Gastrocnemius medialis (tissue), 4 donors: ENCODE measurements at regions not wholly inside any gene's neighbourhood (a gene's known extent, or its start where the extent isn't known, plus 50 kb on each side); places are given as distances from the start of the nearest gene placed in this dataset.

Experiments
- ATAC-seq, 2 donors: fragments of 150-250 bp; one replicate each; pipeline ENCODE4 v1.9.1; 2016
- DNase-seq, 2 donors: peaks; one replicate each; pipeline ENCODE4 v3.0.0-alpha.2; 2019
- H3K27ac ChIP-seq, 4 donors: fragments of 200-600 bp; sonication (generic); 1 replicate in 1 of 4; 2 replicates in 3 of 4; pipeline ENCODE4 v1.5.1; 2016 to 2018; ENCODE audit warnings: mild to moderate bottlenecking in 2 of 4, moderate library complexity in 1 of 4
- H3K27me3 ChIP-seq, 3 donors: fragments of 200-600 bp; sonication (generic) in 2 of 3; 1 replicate in 1 of 3; 2 replicates in 2 of 3; pipeline versions ENCODE4 v1.5.1 to v1.6.0; 2016 to 2019; ENCODE audit warnings: mild to moderate bottlenecking in 1 of 3, moderate library complexity in 1 of 3
- H3K36me3 ChIP-seq, 2 donors: fragments of 200-600 bp; sonication (generic) in 1 of 2; one replicate each; pipeline ENCODE4 v1.5.1; 2017 to 2018
- H3K4me1 ChIP-seq, 2 donors: fragments of 200-600 bp; sonication (generic) in 1 of 2; one replicate each; pipeline ENCODE4 v1.5.1; 2016 to 2017; ENCODE audit warnings: mild to moderate bottlenecking in 2 of 2
- H3K4me3 ChIP-seq, 4 donors: fragments of 200-600 bp; sonication (generic) in 3 of 4; 1 replicate in 1 of 4; 2 replicates in 3 of 4; pipeline ENCODE4 v1.5.1; 2016 to 2019; ENCODE audit warnings: mild to moderate bottlenecking in 2 of 4
- H3K9me3 ChIP-seq, 3 donors: fragments of 200-600 bp; sonication (generic) in 2 of 3; 1 replicate in 1 of 3; 2 replicates in 2 of 3; pipeline ENCODE4 v1.5.1; 2016 to 2019
- POLR2A ChIP-seq, 2 donors: fragments of 450-650 bp; IDR thresholded peaks; one replicate each; pipeline ENCODE4 v1.6.1; 2017; ENCODE audit warnings: antibody characterized with exemption in 2 of 2, mild to moderate bottlenecking in 2 of 2, moderate library complexity in 2 of 2
- in situ Hi-C, 4 donors: fragments of 200-750 bp; cut with MboI; loops; one replicate each; pipeline versions ENCODE4 v1.15.0 to v1.8.0; 2017; ENCODE audit warnings: low sequenced_read_pairs in 4 of 4
- intact Hi-C: fragments of 100-400 bp; cut with DNase I; formaldehyde crosslinking; loops from one replicate; pipeline ENCODE4 v1.15.1; 2023; ENCODE audit warnings: low total_unique reads
- TF ChIP-seq, protein P1 (sequence below), 5 experiments: fragments of 450-650 bp in 3 of 5; fragments of 200-600 bp in 2 of 5; sonication (generic) in 2 of 5; IDR thresholded peaks in 4 of 5; conservative IDR thresholded peaks in 1 of 5; 1 replicate in 4 of 5; 2 replicates in 1 of 5; pipeline ENCODE4 v1.5.1; 2016 to 2019; ENCODE audit warnings: antibody characterized with exemption in 5 of 5, mild to moderate bottlenecking in 3 of 5, moderate library complexity in 3 of 5

GRCh38 chr2:147363181-147363580 lies 481.6 kb upstream of the ACVR2A start:
- ATAC-seq: no peak
- in situ Hi-C loops: no loop called here
- Histone ChIP-seq H3K4me1 (no peaks in the 10 kb centered on the region), H3K4me3 (no peak overlapping the region), H3K9me3 (no peaks in the 10 kb centered on the region), H3K27me3 (no peaks in the 10 kb centered on the region), H3K27ac (no peak overlapping the region), H3K36me3 (no peaks in the 10 kb centered on the region)
- DNase-seq: no peak
- no peak for TF ChIP-seq POLR2A (IDR thresholded peaks at IDR 0.05)
- TF ChIP-seq, protein P1, sequence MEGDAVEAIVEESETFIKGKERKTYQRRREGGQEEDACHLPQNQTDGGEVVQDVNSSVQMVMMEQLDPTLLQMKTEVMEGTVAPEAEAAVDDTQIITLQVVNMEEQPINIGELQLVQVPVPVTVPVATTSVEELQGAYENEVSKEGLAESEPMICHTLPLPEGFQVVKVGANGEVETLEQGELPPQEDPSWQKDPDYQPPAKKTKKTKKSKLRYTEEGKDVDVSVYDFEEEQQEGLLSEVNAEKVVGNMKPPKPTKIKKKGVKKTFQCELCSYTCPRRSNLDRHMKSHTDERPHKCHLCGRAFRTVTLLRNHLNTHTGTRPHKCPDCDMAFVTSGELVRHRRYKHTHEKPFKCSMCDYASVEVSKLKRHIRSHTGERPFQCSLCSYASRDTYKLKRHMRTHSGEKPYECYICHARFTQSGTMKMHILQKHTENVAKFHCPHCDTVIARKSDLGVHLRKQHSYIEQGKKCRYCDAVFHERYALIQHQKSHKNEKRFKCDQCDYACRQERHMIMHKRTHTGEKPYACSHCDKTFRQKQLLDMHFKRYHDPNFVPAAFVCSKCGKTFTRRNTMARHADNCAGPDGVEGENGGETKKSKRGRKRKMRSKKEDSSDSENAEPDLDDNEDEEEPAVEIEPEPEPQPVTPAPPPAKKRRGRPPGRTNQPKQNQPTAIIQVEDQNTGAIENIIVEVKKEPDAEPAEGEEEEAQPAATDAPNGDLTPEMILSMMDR (IDR thresholded peaks at IDR 0.05 in 4 of 5, conservative IDR thresholded peaks at IDR 0.05 in 1 of 5): no peak
- intact Hi-C loops: no loop called here

GRCh38 chr2:147358375-147358774 lies 486.5 kb upstream of the ACVR2A start:
- no peaks in the 10 kb centered on the region for H3K9me3 ChIP-seq
- intact Hi-C loops: loop anchor here (10.0 kb wide), 1 partner anchor 556 kb away; no protein-coding TSS in a partner anchor
- peak in 1 of 2 donors; percentile 20 for DNase-seq
- H3K27me3 ChIP-seq: no peaks in the 10 kb centered on the region
- no peaks in the 10 kb centered on the region for H3K4me1 ChIP-seq
- ATAC-seq: peak in 1 of 2 donors; percentile 53
- H3K4me3 ChIP-seq: no peak overlapping the region
- in situ Hi-C loops: no loop called here
- no peaks in the 10 kb centered on the region for H3K36me3 ChIP-seq
- no peak overlapping the region for H3K27ac ChIP-seq
- TF ChIP-seq, protein P1 (IDR thresholded peaks at IDR 0.05 in 4 of 5, conservative IDR thresholded peaks at IDR 0.05 in 1 of 5): no peak
- TF ChIP-seq POLR2A (IDR thresholded peaks at IDR 0.05): no peak

DNA sequence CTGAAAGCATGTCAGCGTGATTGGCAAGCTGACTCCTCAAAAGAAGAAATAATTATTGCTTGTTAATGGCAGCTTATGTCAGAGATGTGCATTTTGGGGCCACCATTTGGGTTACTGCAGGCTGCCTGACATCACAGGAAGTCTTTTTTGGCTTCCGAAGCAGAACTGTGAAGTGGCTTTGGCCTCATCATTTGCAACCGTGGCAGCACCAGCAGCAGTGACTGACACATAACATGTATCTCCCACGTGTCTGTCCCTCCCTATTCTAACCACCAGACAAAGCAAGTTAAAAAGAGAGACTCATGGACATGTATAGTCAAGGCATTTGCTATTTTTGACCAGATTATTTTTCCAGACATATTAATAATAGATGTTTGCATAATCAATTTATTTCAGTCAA lies 488.7 kb upstream of the ACVR2A start:
- Histone ChIP-seq H3K4me1 (peaks cover 3 to 13% of the 10 kb centered on the region in 2 donors), H3K36me3 (no peaks in the 10 kb centered on the region), H3K9me3 (no peaks in the 10 kb centered on the region), H3K4me3 (no peak overlapping the region), H3K27ac (no peak overlapping the region), H3K27me3 (no peaks in the 10 kb centered on the region)
- intact Hi-C loops: loop anchor here (10.0 kb wide), 1 partner anchor 559 kb away; no protein-coding TSS in a partner anchor
- TF ChIP-seq, protein P1 (IDR thresholded peaks at IDR 0.05 in 4 of 5, conservative IDR thresholded peaks at IDR 0.05 in 1 of 5): no peak
- TF ChIP-seq POLR2A (IDR thresholded peaks at IDR 0.05): no peak
- in situ Hi-C loops: no loop called here
- ATAC-seq: no peak
- no peak for DNase-seq

GRCh38 chr2:147355706-147356105 lies 489.1 kb upstream of the ACVR2A start:
- peaks cover 3 to 13% of the 10 kb centered on the region in 2 donors for H3K4me1 ChIP-seq
- in situ Hi-C loops: no loop called here
- intact Hi-C loops: loop anchor here (10.0 kb wide), 1 partner anchor 559 kb away; no protein-coding TSS in a partner anchor
- H3K36me3 ChIP-seq: no peaks in the 10 kb centered on the region
- ATAC-seq: no peak
- H3K9me3 ChIP-seq: no peaks in the 10 kb centered on the region
- no peak for TF ChIP-seq POLR2A (IDR thresholded peaks at IDR 0.05)
- TF ChIP-seq, protein P1 (IDR thresholded peaks at IDR 0.05 in 4 of 5, conservative IDR thresholded peaks at IDR 0.05 in 1 of 5): no peak
- no peak overlapping the region for H3K4me3 ChIP-seq
- DNase-seq: no peak
- no peaks in the 10 kb centered on the region for H3K27me3 ChIP-seq
- no peak overlapping the region for H3K27ac ChIP-seq

DNA sequence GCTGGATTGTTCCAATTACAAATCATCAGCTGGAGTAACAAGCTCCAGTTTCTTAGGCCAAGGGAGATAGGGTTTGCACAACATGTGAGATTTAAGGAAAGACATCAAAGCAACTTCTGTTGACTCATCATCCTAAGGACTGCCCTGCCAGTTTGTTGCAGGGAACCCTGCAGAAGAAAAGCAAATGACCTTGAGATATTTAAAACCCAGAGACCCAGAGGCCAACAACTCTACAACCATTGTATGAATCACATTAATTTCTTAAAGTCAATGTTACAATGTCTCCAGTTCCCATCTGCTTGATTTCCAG lies 491.8 kb upstream of the ACVR2A start:
- no peak overlapping the region for H3K27ac ChIP-seq
- intact Hi-C loops: loop anchor here (10.0 kb wide), 1 partner anchor 562 kb away; no protein-coding TSS in a partner anchor
- H3K4me3 ChIP-seq: no peak overlapping the region
- in situ Hi-C loops: no loop called here
- ATAC-seq: peak in 1 of 2 donors; percentile 66
- H3K36me3 ChIP-seq: no peaks in the 10 kb centered on the region
- TF ChIP-seq, protein P1 (IDR thresholded peaks at IDR 0.05 in 4 of 5, conservative IDR thresholded peaks at IDR 0.05 in 1 of 5): no peak
- no peak for TF ChIP-seq POLR2A (IDR thresholded peaks at IDR 0.05)
- no peaks in the 10 kb centered on the region for H3K27me3 ChIP-seq
- no peaks in the 10 kb centered on the region for H3K9me3 ChIP-seq
- H3K4me1 ChIP-seq: peaks cover 12 to 13% of the 10 kb centered on the region in 2 donors
- DNase-seq: no peak
